Activated CD4-positive, alpha-beta memory T cell treated with anti-CD3 and anti-CD28 coated beads, Interleukin-2, amount 10 ng/mL, durations not matched to agents 7 days and 5 days (primary cell): ENCODE measurements at regions not wholly inside any gene's neighbourhood (a gene's known extent, or its start where the extent isn't known, plus 50 kb on each side); places are given as distances from the start of the nearest gene placed in this dataset.

Source experiments
- CTCF ChIA-PET: fragments of 350-600 bp; sonication (Branson Sonifier 250); formaldehyde crosslinking; loops from one replicate; lab custom pipeline; 2021; ENCODE audit warnings: antibody characterized with exemption, inconsistent platforms; lab: Charles Lee
- POLR2A ChIA-PET: fragments of 350-600 bp; sonication (Branson Sonifier 250); formaldehyde crosslinking; loops from one replicate; lab custom pipeline; 2021; ENCODE audit warnings: antibody characterized with exemption; lab: Charles Lee
- DNase-seq: peaks from one replicate; pipeline ENCODE4 v3.0.0-alpha.2; 2020
- H3K27ac Mint-ChIP-seq: one replicate; pipeline ENCODE4 v1.8.0; 2021; ENCODE audit warnings: mild to moderate bottlenecking, mixed read lengths
- H3K27me3 Mint-ChIP-seq: one replicate; pipeline ENCODE4 v1.8.0; 2021; ENCODE audit warnings: mixed read lengths
- H3K36me3 Mint-ChIP-seq: one replicate; pipeline ENCODE4 v1.8.0; 2021; ENCODE audit warnings: low read depth, mixed read lengths
- H3K4me1 Mint-ChIP-seq: one replicate; pipeline ENCODE4 v1.8.0; 2021; ENCODE audit warnings: mixed read lengths
- H3K4me3 Mint-ChIP-seq: one replicate; pipeline ENCODE4 v1.8.0; 2021; ENCODE audit warnings: mild to moderate bottlenecking, mixed read lengths
- H3K9me3 Mint-ChIP-seq: one replicate; pipeline ENCODE4 v1.8.0; 2021; ENCODE audit warnings: mixed read lengths

DNA sequence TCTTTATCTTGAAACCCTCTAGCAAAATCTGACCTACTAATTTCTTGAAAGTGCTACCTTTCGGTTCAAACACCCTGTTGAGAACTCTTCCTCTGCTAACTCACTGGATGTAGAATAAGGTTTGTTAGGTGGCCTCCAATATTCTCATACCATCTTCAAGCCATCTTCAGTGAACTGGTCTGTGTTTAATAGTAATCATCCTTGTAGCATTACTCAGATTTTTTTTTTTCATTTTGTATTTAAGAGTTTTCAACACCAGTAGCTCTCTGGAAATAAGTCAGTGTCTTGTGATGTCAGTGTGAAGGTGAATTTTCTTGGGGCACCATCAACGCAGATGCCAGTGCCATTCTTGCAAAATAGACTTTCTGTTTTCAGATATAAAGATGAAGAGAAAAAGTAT, 140.6 kb upstream of the AHI1 start:
- ChIA-PET CTCF (no interaction called here), POLR2A (no interaction called here)
- Mint-ChIP-seq H3K9me3 (peaks cover 3% of the 10 kb centered on the region), H3K27me3 (peaks cover 31% of the 10 kb centered on the region), H3K4me3 (no peak overlapping the region), H3K36me3 (peaks cover 12% of the 10 kb centered on the region), H3K4me1 (peaks cover 14% of the 10 kb centered on the region), H3K27ac (no peak overlapping the region)
- no peak for DNase-seq

DNA sequence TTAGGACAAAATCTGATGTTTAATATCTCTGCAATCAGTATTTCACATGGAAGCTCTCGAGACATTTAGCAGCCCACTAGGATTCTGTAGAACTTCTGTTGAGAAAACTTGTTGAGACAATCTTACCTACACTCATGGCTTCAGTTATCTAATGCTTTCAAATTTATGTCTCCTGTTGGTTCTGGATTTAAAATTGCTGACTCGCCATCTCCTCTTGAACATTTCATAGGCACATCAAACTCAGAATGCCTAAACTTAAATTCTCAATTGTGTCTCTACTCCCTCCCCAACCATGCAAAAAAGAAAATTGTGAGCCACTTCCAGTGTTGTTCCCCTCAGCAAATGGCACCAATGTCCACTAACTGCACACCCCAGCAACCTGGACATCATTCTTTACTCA, 142.5 kb upstream of the AHI1 start:
- Mint-ChIP-seq H3K36me3 (peaks cover 19% of the 10 kb centered on the region), H3K27ac (no peak overlapping the region), H3K4me1 (peaks cover 21% of the 10 kb centered on the region), H3K4me3 (no peak overlapping the region), H3K27me3 (peaks cover 18% of the 10 kb centered on the region), H3K9me3 (peaks cover 7% of the 10 kb centered on the region)
- CTCF ChIA-PET, result interaction anchor here (0.6 kb wide), 1 partner anchor 514 kb away, joined by 3 read pairs; no protein-coding TSS in a partner anchor
- POLR2A ChIA-PET, result no interaction called here
- DNase-seq, result no peak

DNA sequence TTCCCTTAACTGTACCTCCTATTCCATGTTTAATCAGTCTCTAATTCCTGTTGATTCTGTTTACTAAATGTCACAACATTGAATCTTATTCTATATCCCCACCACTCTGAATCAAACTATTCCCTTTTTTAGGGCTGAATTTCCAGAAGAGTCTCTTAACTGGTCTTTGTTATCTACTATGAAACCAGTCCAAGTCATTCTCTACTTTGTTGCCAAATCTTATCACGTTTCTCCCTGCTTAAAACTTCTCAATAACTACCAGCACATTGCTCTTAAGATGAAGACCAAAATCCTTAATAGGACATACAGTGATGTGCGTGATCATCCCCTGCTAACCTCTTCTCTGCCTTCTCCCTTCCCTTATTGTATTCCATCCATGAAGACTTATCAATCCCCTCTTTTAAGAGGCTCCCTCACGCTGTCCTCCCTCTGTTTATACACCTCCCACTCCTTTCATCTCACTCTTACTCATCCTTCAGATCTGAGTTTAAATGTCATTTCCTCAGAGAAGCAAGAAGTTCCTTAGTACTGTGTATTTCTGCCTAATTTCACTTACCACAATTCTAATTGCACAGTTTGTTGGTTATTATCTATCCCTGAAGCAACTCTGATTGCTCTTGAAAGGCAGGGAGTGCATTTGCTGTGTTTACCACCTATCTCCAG, 143.0 kb upstream of the AHI1 start:
- H3K4me3 Mint-ChIP-seq, result no peak overlapping the region
- H3K27me3 Mint-ChIP-seq, result peaks cover 18% of the 10 kb centered on the region
- POLR2A ChIA-PET, result no interaction called here
- peaks cover 19% of the 10 kb centered on the region for H3K36me3 Mint-ChIP-seq
- DNase-seq, result no peak
- CTCF ChIA-PET, result no interaction called here
- peak overlapping the region; percentile 22 for H3K27ac Mint-ChIP-seq
- peaks cover 21% of the 10 kb centered on the region for H3K4me1 Mint-ChIP-seq
- peaks cover 7% of the 10 kb centered on the region for H3K9me3 Mint-ChIP-seq

DNA sequence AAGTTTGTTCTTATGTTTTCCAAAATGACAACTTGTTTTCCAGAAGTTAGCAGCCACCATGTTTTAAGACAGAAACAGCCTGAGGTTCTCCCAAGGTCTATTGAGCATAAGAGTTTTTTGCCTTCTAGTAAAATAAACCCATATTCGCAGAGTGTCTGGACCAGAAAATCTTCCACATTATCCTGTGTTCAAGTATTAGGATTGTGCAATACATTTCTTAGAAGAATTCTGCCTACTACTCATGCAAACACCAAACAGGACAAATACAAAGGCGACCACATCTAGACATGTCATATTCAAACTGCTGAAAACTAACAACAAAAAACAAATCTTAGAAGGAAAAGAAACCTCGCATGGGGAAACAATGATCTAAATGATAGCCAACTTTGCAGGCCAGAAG, 145.4 kb upstream of the AHI1 start:
- H3K36me3 Mint-ChIP-seq, result peaks cover 25% of the 10 kb centered on the region
- H3K4me3 Mint-ChIP-seq, result no peak overlapping the region
- no peak overlapping the region for H3K27ac Mint-ChIP-seq
- peaks cover 13% of the 10 kb centered on the region for H3K9me3 Mint-ChIP-seq
- peaks cover 10% of the 10 kb centered on the region for H3K27me3 Mint-ChIP-seq
- peaks cover 25% of the 10 kb centered on the region for H3K4me1 Mint-ChIP-seq
- ChIA-PET POLR2A (no interaction called here), CTCF (no interaction called here)
- no peak for DNase-seq

DNA sequence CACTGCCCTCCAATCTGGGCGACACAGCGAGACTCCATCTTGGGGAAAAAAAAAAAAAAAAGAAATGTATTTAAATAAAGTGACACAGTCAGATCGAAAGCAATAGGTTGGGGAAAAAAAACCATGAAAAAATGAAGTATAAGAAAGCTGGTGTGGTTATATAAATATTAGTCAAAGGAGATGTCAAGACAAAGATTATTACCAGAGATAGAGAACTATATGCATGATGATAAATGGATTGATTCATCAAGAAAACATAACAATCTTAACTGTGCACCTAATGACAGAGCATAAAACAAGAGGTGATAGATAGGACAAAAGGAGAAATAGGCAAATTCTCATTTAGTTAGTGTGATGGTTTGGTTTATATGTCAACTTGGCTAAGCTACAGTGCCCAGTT, 146.9 kb upstream of the AHI1 start:
- peak overlapping the region; percentile 1 for H3K27ac Mint-ChIP-seq
- peaks cover 7% of the 10 kb centered on the region for H3K27me3 Mint-ChIP-seq
- no peak for DNase-seq
- H3K4me1 Mint-ChIP-seq, result peaks cover 25% of the 10 kb centered on the region
- ChIA-PET CTCF (interaction anchor here (0.7 kb wide), 1 partner anchor 591 kb away, joined by 3 read pairs; no protein-coding TSS in a partner anchor), POLR2A (no interaction called here)
- H3K9me3 Mint-ChIP-seq, result peaks cover 17% of the 10 kb centered on the region
- no peak overlapping the region for H3K4me3 Mint-ChIP-seq
- peaks cover 33% of the 10 kb centered on the region for H3K36me3 Mint-ChIP-seq

DNA sequence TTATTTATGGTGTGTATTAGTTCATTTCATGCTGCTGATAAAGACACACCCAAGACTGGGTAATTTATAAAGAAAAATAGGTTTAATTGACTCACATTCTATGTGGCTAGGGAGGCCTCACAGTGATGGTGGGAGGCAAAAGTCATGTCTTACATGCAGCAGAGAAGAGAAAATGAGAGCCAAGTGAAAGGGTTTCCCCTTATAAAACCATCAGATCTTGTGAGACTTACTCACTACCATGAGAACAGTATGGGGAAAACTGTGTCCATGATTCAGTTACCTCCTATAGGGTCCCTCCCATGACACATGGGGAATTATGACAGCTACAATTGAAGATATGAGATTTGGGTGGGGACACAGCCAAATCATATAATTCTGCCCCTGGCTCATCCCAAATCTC, 150.0 kb upstream of the AHI1 start:
- Mint-ChIP-seq H3K27ac (no peak overlapping the region), H3K27me3 (no peaks in the 10 kb centered on the region), H3K4me3 (no peak overlapping the region), H3K9me3 (peaks cover 29% of the 10 kb centered on the region), H3K36me3 (peaks cover 32% of the 10 kb centered on the region), H3K4me1 (peaks cover 24% of the 10 kb centered on the region)
- CTCF ChIA-PET, result no interaction called here
- POLR2A ChIA-PET, result no interaction called here
- DNase-seq, result no peak

DNA sequence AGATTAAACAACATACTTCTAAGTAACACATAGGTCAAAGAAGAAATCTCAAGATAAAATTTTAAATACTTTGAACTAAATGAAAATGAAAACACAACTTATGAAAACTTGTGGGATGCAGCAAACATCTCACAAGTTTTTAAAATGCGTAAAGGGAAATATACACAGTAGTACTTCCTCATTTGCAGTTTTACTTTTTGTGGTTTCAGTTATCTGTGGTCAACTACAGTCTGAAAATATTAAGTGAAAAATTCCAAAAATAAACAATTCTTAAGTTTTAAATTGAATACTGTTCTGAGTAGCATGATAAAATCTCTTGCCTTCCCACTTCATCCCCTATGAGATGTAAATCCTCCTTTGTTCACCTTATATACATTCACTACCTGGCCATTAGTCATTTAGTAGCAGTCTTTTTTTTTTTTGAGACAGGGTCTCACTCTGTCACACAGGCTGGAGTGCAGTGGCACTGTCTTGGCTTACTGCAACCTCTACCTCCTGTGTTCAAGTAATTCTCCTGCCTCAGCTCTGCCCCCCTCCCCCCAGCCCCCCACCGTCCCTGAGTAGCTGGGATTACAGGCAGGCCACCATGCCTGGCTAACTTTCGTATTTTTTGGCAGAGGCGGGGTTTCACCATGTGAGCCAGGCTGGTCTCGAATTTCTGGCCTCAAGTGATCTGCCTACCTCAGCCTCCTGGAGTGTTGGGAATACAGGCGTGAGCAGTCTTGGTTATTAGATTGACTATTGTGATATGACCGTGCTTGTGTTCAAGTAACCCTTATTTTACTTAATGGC, 154.6 kb upstream of the AHI1 start:
- peaks cover 8% of the 10 kb centered on the region for H3K27me3 Mint-ChIP-seq
- peaks cover 25% of the 10 kb centered on the region for H3K9me3 Mint-ChIP-seq
- H3K27ac Mint-ChIP-seq, result no peak overlapping the region
- no peak for DNase-seq
- ChIA-PET CTCF (no interaction called here), POLR2A (no interaction called here)
- H3K4me3 Mint-ChIP-seq, result no peak overlapping the region
- peaks cover 29% of the 10 kb centered on the region for H3K36me3 Mint-ChIP-seq
- peaks cover 12% of the 10 kb centered on the region for H3K4me1 Mint-ChIP-seq

DNA sequence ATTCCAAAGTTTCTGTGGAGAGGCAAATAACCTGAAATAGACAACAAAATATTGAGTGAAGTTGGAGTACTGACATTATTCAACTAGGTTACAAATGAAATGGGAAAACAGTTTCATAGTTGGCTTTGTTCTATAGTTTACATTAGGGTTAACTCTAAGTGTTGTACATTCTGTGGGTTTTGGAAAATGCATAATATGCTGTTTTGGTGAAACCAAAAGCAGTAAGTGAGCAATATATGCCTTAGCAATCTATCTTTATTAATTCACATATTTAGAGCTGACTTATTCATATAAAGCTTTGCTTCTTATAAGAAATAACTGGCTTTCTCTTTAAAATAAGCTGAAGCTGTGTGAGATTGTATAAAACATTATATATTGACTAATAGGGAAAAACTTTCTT, 157.5 kb upstream of the AHI1 start:
- DNase-seq, result no peak
- peaks cover 14% of the 10 kb centered on the region for H3K4me1 Mint-ChIP-seq
- H3K27ac Mint-ChIP-seq, result no peak overlapping the region
- peaks cover 14% of the 10 kb centered on the region for H3K27me3 Mint-ChIP-seq
- ChIA-PET CTCF (no interaction called here), POLR2A (no interaction called here)
- H3K4me3 Mint-ChIP-seq, result no peak overlapping the region
- peaks cover 21% of the 10 kb centered on the region for H3K36me3 Mint-ChIP-seq
- H3K9me3 Mint-ChIP-seq, result peaks cover 18% of the 10 kb centered on the region

DNA sequence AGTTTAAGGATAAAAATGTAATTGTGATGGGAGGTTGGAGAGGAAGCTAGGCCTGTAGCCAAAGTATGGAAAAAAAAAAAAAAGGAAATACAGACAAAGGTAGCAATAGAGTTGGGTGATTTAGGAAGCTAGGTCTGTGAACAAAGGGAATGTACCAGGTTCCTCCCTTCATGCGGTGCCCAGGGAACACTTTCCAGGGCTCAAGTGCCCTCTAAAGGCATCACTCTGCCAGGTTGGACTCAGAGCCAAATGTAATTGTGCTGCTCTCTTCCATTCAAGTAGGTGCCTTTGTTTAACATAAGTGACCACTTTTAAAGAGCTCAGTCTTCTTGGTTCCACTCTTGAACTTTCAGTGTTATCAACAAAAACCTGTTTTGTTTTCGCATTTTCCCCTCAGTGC, 159.7 kb upstream of the AHI1 start:
- H3K27ac Mint-ChIP-seq, result no peak overlapping the region
- no peak for DNase-seq
- CTCF ChIA-PET, result interaction anchor here (1.2 kb wide), 1 partner anchor 20 kb away, joined by 3 read pairs; no protein-coding TSS in a partner anchor
- H3K27me3 Mint-ChIP-seq, result peaks cover 25% of the 10 kb centered on the region
- H3K9me3 Mint-ChIP-seq, result peaks cover 13% of the 10 kb centered on the region
- POLR2A ChIA-PET, result no interaction called here
- peaks cover 6% of the 10 kb centered on the region for H3K4me1 Mint-ChIP-seq
- peaks cover 17% of the 10 kb centered on the region for H3K36me3 Mint-ChIP-seq
- H3K4me3 Mint-ChIP-seq, result no peak overlapping the region

DNA sequence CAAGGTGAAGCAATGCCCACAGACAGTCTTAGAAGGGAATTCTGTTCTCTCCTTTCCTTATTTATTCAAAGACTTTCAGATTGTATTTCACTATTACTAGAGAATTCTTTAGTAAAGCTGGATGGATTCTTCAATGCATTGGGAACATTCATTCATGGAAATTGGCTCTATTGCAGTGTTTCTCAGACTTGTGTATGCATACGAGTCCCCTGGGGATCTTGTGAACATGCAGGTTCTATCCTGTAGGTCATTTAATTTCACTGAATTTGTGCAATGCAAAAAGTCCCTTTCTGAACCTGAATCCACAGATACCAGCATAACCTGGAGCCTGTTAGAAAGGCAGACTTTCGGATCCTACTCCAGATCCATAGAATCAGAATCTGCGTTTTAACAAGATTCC, 160.9 kb upstream of the AHI1 start:
- Mint-ChIP-seq H3K9me3 (peaks cover 13% of the 10 kb centered on the region), H3K27me3 (peaks cover 35% of the 10 kb centered on the region), H3K36me3 (peaks cover 17% of the 10 kb centered on the region), H3K27ac (no peak overlapping the region), H3K4me1 (peaks cover 2% of the 10 kb centered on the region), H3K4me3 (no peak overlapping the region)
- ChIA-PET CTCF (interaction anchor here (0.9 kb wide), 1 partner anchor 251 kb away, joined by 3 read pairs; no protein-coding TSS in a partner anchor), POLR2A (no interaction called here)
- no peak for DNase-seq

DNA sequence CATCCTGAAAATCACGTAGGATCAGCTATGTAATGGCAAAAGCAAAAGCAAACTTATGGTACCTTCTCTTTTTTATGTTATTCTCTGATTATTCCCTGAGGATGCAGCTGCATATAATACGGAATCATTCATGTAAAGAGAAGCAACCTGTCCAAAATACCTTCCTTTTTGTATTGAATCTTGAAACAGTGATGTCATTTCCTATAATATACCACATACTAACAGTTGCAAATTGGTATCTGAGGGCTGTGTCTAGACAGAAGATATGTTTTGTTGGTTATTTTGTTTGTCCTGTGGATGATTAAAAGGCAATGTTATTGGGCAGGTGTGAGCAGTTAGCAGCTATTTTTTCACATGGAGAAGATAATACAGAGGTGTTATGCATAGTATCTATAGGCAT, 161.4 kb upstream of the AHI1 start:
- H3K9me3 Mint-ChIP-seq, result peaks cover 11% of the 10 kb centered on the region
- DNase-seq, result no peak

DNA sequence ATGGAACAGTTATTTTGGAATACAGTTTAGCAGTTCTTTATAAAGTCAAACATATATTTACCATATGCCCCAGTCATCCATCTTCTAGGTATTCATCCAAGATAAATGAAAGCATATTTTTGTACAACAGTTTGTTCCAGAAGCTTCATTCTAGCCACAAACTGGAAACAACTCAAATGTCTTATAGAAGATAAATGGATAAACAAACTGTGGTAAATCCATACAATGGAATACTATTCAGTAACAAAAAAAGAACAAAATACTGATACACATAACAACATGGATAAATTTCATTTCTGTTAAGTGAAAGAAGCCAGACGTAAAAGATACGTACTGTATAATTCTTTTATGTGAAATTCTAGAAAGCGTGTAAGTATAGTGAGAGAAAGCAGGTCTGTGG, 167.0 kb upstream of the AHI1 start:
- Mint-ChIP-seq H3K36me3 (peaks cover 5% of the 10 kb centered on the region), H3K4me1 (peaks cover 3% of the 10 kb centered on the region), H3K9me3 (peaks cover 6% of the 10 kb centered on the region), H3K4me3 (no peak overlapping the region), H3K27ac (no peak overlapping the region), H3K27me3 (peaks cover 46% of the 10 kb centered on the region)
- POLR2A ChIA-PET, result no interaction called here
- DNase-seq, result no peak
- CTCF ChIA-PET, result no interaction called here

More for the DNA sequence above, 161.4 kb upstream of the AHI1 start:
- Mint-ChIP-seq H3K27me3 (peaks cover 40% of the 10 kb centered on the region), H3K4me3 (no peak overlapping the region), H3K27ac (no peak overlapping the region), H3K36me3 (peaks cover 14% of the 10 kb centered on the region), H3K4me1 (peaks cover 2% of the 10 kb centered on the region)
- POLR2A ChIA-PET, result no interaction called here
- CTCF ChIA-PET, result interaction anchor here (0.9 kb wide), 1 partner anchor 251 kb away, joined by 3 read pairs; no protein-coding TSS in a partner anchor

DNA sequence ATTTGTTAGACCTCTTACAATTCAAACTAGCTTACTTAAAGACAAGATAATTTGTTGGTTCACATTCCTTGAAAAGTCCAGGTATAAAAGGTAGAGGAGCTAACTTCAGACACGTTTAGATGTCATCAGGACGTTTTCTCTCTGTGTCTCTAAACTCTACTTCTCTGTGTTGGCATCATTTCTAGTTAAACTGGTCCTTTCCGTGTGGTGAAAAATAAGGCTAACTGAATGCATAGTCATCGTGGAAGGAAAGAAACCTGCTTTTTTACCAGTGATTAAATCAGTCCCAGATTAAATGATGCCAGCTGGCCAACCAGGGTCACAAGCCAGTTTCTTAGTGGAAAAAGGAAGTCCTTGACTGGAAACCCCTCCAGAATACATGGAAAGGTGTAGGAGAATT, 168.4 kb upstream of the AHI1 start:
- peaks cover 46% of the 10 kb centered on the region for H3K27me3 Mint-ChIP-seq
- ChIA-PET POLR2A (no interaction called here), CTCF (no interaction called here)
- H3K4me1 Mint-ChIP-seq, result peaks cover 3% of the 10 kb centered on the region
- H3K36me3 Mint-ChIP-seq, result peaks cover 8% of the 10 kb centered on the region
- no peak overlapping the region for H3K4me3 Mint-ChIP-seq
- H3K27ac Mint-ChIP-seq, result no peak overlapping the region
- DNase-seq, result no peak
- peaks cover 6% of the 10 kb centered on the region for H3K9me3 Mint-ChIP-seq
